ENCODE measurements at regions not wholly inside any gene's neighbourhood (a gene's known extent, or its start where the extent isn't known, plus 50 kb on each side); places are given as distances from the start of the nearest gene placed in this dataset.

DNA sequence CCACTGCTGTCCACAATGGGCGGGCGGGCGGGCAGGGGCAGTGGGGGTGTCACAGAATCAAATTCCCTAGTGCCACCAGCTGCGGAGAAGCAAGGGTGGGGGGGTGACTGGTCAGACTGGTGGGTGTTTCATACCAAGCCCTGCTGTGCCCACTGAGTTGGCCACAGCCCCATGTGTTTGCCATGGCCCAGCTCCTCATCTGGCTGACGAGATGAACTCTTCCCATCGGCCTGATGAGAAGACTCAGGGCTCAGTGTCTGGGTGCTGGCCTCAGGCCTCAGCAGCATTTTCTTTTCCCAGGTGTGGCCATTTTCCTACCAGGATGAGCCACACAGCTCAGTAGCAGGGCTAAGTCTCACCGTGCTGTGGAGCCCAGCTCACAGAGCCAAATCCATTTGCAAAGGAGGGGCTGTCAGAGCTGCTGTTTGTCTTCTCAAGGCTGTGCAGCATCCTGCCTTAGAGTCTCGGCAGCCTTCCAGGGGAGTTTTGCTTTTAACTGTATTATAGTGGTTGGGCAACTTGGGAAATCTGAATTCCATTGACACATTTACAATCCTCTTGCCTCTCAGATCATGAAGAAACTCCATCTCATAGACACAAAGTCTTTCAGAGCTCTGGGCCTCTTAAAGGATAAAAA is 176.8 kb downstream of the ABHD5 start:
- DNase-seq, result no peak

GRCh38 chr3:43869491-43869890 is 178.8 kb downstream of the ABHD5 start:
- DNase-seq, result no peak

DNA sequence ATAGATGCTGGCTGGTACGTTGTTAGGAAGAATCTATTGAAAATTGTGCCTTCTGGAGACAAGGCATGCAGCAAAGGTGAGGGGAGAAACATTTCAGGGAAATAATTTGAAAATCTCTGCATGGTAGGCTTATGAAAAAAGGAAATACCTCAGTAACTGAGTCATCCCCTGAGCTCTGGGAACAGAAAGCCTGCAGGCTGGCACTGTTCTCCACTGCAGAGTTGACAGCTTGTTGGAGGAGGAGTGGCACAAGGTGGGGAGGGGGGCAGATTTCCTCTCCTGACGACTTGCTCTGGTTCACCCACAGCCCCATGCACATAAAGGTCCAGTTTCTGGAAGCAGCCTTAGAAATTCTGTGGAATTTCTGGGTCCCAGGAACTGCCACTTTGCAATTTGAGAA is 179.4 kb downstream of the ABHD5 start:
- peak; percentile 82 for DNase-seq

- DNase-seq, result peak; percentile 7
Measured at GRCh38 chr3:43870844-43871626, 180.3 kb downstream of the ABHD5 start.

- no peak for DNase-seq
Measured at GRCh38 chr3:43871627-43872245, 181.0 kb downstream of the ABHD5 start.

- peak; percentile 89 for DNase-seq
Measured at GRCh38 chr3:43872301-43872700, 181.6 kb downstream of the ABHD5 start.

DNA sequence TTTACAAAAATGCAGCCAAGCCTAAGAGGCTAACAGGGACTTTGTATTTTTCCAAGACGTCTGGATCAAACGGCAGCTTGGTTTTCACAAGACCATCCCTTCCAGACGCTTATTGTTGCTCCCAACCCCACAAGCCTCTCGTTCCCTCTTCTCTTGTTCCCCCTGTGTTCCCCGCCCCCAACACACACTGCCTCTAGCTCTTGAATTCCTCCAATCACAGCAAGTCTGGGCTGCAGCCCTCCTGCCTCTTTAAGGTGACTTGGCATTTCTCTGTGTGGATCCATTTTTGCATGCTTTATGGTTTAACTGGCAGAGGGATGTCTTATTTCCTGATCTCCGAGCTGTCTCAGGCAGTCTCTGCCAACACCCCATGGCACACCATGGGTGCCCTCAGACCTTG is 182.2 kb downstream of the ABHD5 start:
- peak; percentile 17 for DNase-seq

DNA sequence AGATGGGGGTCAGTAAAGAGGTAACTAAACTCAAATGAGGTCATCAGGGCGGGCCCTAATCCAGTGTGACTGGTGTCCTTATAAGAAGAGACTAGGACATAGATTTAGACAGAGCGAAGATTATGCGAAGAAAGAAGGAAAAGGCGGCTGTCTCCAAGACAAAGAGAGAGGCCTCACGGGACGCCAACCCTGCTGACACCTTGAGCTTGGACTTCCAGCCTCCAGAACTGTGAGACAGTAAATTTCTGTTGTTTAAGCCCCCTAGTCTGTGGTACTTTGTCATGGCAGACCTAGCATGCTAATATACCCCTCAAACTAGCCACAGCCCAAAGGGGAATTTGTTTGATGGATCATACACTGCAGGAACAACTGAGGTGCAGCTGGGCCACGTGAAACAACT is 183.0 kb downstream of the ABHD5 start:
- no peak for DNase-seq

- DNase-seq, result peak; percentile 7
Measured at GRCh38 chr3:43874290-43874689, 183.6 kb downstream of the ABHD5 start.

DNA sequence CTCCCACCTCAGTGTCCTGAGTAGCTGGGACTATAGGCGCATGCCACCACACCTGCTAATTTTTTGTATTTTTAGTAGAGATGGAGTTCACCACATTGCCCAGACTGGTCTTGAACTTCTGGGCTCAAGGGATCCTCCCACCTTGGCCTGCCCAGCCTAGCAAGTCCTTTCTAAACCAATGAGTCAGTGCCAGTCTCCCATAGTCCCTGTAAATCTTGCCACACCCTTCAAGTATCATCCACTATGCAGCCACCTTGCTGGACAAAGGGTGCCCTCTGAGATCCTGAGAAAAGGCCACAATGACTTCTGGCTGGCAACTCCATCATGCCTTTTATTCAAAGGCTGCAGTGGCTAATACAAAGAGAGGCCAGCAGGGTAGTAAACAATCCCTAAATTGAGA is 184.0 kb downstream of the ABHD5 start:
- no peak for DNase-seq

- DNase-seq, result no peak
Measured at GRCh38 chr3:43876648-43877047, 185.9 kb downstream of the ABHD5 start.

DNA sequence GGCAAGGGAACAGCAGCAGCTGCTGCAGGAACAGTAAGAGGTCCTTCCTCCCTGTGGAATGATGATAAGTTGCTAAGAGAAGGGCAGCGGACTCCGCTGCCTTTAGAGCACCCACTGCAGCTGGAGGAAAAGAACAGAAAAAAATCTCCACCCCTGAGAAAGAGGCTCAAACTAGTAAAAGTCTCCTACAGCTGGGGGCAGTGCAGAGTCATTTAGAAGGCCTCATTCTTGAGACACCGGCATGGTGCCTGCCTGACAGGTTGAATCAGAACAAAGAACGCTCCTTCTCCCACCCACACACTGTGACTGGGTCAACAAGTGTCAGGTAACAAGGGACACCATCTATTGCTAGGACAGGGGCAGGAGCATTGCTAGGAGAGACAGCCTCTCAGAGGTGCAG is 188.4 kb downstream of the ABHD5 start:
- peak; percentile 21 for DNase-seq

DNA sequence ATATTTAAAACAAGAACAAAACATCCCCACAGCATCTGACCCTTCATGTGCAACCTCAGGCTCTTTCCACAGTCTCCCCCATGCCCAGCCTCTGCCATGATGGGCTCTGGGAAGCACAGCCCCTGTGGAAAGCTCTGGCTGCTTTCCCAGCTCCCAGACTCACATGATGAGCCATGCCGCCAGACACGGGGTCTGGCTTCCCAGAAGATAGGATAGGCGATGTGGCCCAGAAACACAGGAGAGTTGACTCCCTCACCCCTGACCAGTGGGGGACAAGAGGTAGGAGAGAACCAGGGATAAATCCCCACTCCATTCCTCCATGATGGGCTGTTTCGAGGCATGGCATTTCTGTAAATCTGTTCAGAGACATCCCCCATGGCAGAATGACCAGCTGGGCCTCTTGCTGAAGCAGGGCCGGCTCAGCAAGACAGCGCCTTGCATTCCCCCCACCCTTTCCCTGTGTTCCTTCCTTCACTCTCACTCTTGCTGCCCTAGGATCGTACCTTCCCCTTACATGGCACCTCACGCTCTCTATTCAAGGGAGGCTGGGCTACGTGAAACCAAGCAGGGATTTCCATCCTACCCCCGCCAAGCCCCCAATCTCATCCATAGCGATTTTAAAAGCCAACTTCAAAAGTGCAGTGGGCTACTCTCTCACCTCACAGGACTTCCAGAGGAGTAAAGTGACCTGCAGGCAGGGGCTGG is 192.4 kb downstream of the ABHD5 start:
- no peak for DNase-seq

DNA sequence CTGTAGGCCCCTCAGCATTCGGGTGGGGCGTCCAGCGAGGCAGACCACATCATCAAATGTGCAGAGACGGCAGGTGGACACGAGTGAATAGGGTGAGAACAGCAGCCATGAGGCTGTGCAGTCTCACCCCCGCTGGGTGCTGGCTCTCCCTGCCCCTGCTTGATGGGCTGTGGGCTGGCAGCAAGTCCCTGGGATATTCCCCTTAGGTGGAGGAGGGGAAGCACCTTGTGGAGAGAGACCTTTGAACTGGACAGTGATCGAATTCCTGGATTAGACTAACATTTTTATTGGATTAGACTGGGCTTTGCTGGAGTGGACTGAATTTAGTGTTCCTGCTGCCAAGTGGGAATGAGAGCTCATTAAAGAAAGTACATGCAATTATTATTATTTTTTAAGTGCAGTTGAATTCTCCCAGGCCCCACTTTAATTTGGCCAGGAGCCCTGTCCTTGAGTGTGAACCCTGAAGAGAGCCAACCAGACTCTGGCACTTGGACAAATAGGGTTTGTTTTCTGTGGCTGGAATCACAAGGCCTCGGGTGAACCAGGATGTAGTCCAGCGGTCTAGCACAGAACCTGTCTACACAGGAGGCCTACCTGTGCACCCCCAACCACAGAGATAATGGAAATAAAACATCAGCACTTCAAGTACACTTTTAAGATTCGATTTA is 193.1 kb downstream of the ABHD5 start:
- no peak for DNase-seq

GRCh38 chr3:43884581-43884980 is 193.8 kb downstream of the ABHD5 start:
- DNase-seq, result no peak

GRCh38 chr3:43885908-43886618 is 195.3 kb downstream of the ABHD5 start:
- DNase-seq, result no peak

DNA sequence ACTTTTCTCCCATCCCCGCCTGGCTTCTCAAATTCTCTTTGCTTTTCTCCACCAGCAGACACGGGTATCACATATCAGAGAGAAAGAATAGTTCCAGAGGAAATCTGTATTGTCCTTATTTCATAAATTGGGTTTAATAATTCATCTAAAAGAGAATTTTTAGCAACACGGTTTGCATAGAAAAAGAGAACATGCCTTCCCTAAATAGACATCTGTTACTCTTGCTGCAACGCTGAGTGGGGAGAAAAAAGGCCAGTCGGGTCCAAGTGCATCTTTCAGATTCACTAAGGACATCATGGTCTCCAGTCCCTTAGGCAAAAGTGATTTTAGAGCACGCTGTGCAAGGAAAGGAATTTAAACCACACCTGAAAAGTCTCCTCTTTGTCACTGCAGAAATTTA is 201.3 kb downstream of the ABHD5 start:
- no peak for DNase-seq

- no peak for DNase-seq
Measured at GRCh38 chr3:43892526-43892925, 201.8 kb downstream of the ABHD5 start.

GRCh38 chr3:43893727-43894126 is 203.0 kb downstream of the ABHD5 start:
- peak; percentile 27 for DNase-seq

DNA sequence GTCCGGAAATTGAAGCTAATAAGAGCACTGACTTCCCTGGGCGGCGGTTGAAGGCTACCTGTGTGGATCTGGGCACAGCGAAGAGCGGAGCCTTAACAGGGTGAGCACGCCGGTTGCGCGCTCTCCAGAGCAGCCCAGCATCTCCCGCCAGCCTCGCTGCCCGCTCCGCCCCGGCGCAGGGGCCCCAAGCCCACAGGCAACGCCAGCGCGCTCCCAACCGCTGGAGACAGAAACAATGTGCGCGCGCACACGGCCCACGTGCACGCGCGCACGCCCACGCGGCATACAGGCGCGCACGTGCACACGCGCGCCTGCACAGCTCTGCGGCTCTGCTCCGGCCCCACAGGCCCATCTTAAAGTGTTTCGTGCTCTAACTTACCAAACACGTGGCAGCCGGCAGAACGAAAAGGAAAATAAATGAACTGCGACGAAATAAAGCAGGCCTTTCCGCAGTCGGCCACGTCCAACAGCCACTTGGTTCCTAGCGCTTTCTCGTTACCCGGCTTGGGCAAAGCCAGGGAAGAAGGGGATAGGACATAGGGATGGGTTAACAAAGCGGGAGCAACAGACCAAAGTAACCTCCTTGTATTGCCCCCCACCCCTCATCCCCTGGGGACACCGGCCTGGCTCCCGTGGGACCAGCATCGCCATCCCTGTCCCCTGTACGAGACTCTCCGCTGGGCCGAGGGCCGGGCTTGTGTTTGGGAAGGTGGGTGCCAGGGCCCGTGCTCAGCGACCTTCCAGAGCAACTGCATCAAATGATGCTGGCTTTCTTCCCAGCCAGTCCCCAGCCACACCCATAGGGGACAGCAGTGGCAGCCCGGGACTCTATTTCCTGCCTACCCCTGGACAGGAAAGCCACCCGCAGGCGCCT is 203.7 kb downstream of the ABHD5 start:
- peak; percentile 85 for DNase-seq

- no peak for DNase-seq
Measured at GRCh38 chr3:43895573-43895972, 204.8 kb downstream of the ABHD5 start.
